ENCODE measurements at regions not wholly inside any gene's neighbourhood (a gene's known extent, or its start where the extent isn't known, plus 50 kb on each side); places are given as distances from the start of the nearest gene placed in this dataset.

DNA sequence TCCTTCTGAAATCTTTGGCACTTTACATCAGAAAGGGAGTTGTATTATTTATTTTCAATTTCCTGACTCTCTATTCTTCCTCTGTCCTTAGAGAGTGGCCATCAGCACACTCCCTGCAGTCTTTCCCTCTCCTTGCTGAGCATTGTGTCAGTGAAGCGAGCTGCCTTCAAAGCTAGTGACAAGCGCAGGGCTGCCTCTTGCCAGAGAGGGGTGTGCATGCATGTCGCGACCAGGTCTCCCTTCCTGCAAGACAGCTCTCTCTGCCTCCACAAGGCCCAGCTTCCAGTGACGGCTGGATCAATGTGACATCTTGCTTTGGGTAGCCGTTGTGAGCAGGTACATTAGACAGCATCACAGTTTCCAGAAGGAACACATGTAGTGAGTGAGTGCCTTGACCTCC is 810.9 kb upstream of the TENM3 start:
- Histone ChIP-seq H3K9me3 (no peaks in the 10 kb centered on the region), H3K4me3 (no peak overlapping the region), H3K27ac (no peak overlapping the region), H3K27me3 (no peaks in the 10 kb centered on the region), H3K4me1 (no peaks in the 10 kb centered on the region), H3K36me3 (replicated peaks in 1 of 2; ENCODE audit: insufficient read depth in 1 of 2, low read depth in 2 of 2) (no peaks in the 10 kb centered on the region)
- ATAC-seq (no peak), DNase-seq (no peak)
- WGBS, 2 donors, result 27 to 32% methylated on average over 6 of the region's 6 CpGs
- intact Hi-C loops (cut with DNase I), result no loop called here
- TF ChIP-seq POLR2A (IDR thresholded peaks at IDR 0.05), result no peak

GRCh38 chr4:181437895-181438294 is 805.3 kb upstream of the TENM3 start:
- intact Hi-C loops (cut with DNase I), result no loop called here
- no peak overlapping the region for H3K27ac ChIP-seq

GRCh38 chr4:181438641-181439040 is 804.6 kb upstream of the TENM3 start:
- H3K4me3 ChIP-seq, result no peak overlapping the region
- no peaks in the 10 kb centered on the region for H3K36me3 ChIP-seq (replicated peaks in 1 of 2; ENCODE audit: insufficient read depth in 1 of 2, low read depth in 2 of 2)
- H3K27me3 ChIP-seq, result no peaks in the 10 kb centered on the region
- TF ChIP-seq, protein P1, sequence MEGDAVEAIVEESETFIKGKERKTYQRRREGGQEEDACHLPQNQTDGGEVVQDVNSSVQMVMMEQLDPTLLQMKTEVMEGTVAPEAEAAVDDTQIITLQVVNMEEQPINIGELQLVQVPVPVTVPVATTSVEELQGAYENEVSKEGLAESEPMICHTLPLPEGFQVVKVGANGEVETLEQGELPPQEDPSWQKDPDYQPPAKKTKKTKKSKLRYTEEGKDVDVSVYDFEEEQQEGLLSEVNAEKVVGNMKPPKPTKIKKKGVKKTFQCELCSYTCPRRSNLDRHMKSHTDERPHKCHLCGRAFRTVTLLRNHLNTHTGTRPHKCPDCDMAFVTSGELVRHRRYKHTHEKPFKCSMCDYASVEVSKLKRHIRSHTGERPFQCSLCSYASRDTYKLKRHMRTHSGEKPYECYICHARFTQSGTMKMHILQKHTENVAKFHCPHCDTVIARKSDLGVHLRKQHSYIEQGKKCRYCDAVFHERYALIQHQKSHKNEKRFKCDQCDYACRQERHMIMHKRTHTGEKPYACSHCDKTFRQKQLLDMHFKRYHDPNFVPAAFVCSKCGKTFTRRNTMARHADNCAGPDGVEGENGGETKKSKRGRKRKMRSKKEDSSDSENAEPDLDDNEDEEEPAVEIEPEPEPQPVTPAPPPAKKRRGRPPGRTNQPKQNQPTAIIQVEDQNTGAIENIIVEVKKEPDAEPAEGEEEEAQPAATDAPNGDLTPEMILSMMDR (IDR thresholded peaks at IDR 0.05), result no peak
- no peak for TF ChIP-seq POLR2A (IDR thresholded peaks at IDR 0.05)
- H3K4me1 ChIP-seq, result no peaks in the 10 kb centered on the region
- no peaks in the 10 kb centered on the region for H3K9me3 ChIP-seq
- WGBS, 2 donors, result 42 to 45% methylated on average over 5 of the region's 5 CpGs
- DNase-seq, result no peak
- H3K27ac ChIP-seq, result no peak overlapping the region
- ATAC-seq, result no peak
- intact Hi-C loops (cut with DNase I), result no loop called here

More at GRCh38 chr4:181437895-181438294, 805.3 kb upstream of the TENM3 start:
- DNase-seq, result no peak
- no peaks in the 10 kb centered on the region for H3K4me1 ChIP-seq
- TF ChIP-seq, protein P1 (IDR thresholded peaks at IDR 0.05), result no peak
- no peak for TF ChIP-seq POLR2A (IDR thresholded peaks at IDR 0.05)
- 62 to 71% methylated on average over 7 of the region's 7 CpGs for WGBS, 2 donors
- no peak overlapping the region for H3K4me3 ChIP-seq
- no peaks in the 10 kb centered on the region for H3K9me3 ChIP-seq
- ATAC-seq, result no peak
- no peaks in the 10 kb centered on the region for H3K27me3 ChIP-seq
- no peaks in the 10 kb centered on the region for H3K36me3 ChIP-seq (replicated peaks in 1 of 2; ENCODE audit: insufficient read depth in 1 of 2, low read depth in 2 of 2)

GRCh38 chr4:181443021-181443420 is 800.2 kb upstream of the TENM3 start:
- Histone ChIP-seq H3K9me3 (no peaks in the 10 kb centered on the region), H3K27me3 (no peaks in the 10 kb centered on the region), H3K27ac (no peak overlapping the region), H3K4me1 (no peaks in the 10 kb centered on the region), H3K4me3 (no peak overlapping the region), H3K36me3 (replicated peaks in 1 of 2; ENCODE audit: insufficient read depth in 1 of 2, low read depth in 2 of 2) (no peaks in the 10 kb centered on the region)
- 9 to 13% methylated on average over 6 of the region's 6 CpGs for WGBS, 2 donors
- no peak for TF ChIP-seq POLR2A (IDR thresholded peaks at IDR 0.05)
- TF ChIP-seq, protein P1 (IDR thresholded peaks at IDR 0.05), result no peak
- intact Hi-C loops (cut with DNase I), result no loop called here
- ATAC-seq (no peak), DNase-seq (no peak)

GRCh38 chr4:181465826-181466225 is 777.4 kb upstream of the TENM3 start:
- Histone ChIP-seq H3K27ac (no peak overlapping the region), H3K9me3 (no peaks in the 10 kb centered on the region), H3K4me3 (no peak overlapping the region), H3K27me3 (no peaks in the 10 kb centered on the region), H3K4me1 (no peaks in the 10 kb centered on the region), H3K36me3 (replicated peaks in 1 of 2; ENCODE audit: insufficient read depth in 1 of 2, low read depth in 2 of 2) (no peaks in the 10 kb centered on the region)
- 64 to 75% methylated on average over 7 of the region's 7 CpGs for WGBS, 2 donors
- TF ChIP-seq POLR2A (IDR thresholded peaks at IDR 0.05), result no peak
- TF ChIP-seq, protein P1 (IDR thresholded peaks at IDR 0.05), result no peak
- ATAC-seq (no peak), DNase-seq (no peak)
- intact Hi-C loops (cut with DNase I), result no loop called here
